CD4-positive, alpha-beta T cell (primary cell): ENCODE measurements at regions not wholly inside any gene's neighbourhood (a gene's known extent, or its start where the extent isn't known, plus 50 kb on each side); places are given as distances from the start of the nearest gene placed in this dataset.
"Not testable (repeated sequence)": the region's sequence is repeated elsewhere in the genome, so short reads cannot be mapped to it uniquely, and the experiment has no call there.

Source experiments
- ATAC-seq: fragments of 200-7000 bp; cut with Tn5 transposase; one replicate; pipeline ENCODE4 v1.10.0; 2022; ENCODE audit warnings: mild to moderate bottlenecking; ENCODE audit not compliant: poor library complexity
- CTCF ChIA-PET: fragments of 350-600 bp; sonication (Branson Sonifier 250); formaldehyde crosslinking; loops from one replicate; lab custom pipeline; 2021; ENCODE audit warnings: antibody characterized with exemption, inconsistent platforms; lab: Charles Lee
- POLR2A ChIA-PET: fragments of 350-600 bp; sonication (Branson Sonifier 250); formaldehyde crosslinking; loops from one replicate; lab custom pipeline; 2021; ENCODE audit warnings: antibody characterized with exemption, inconsistent platforms; lab: Charles Lee
- DNase-seq, 14 experiments: peaks; one replicate each; pipeline ENCODE4 v3.0.0-alpha.2; 2013 to 2020; ENCODE audit warnings: mixed read lengths in 2 of 14
- H3K27ac ChIP-seq, 2 donors: one replicate each; pipeline versions ENCODE4 v1.5.1 to v1.7.0; 2013; ENCODE audit warnings: low read length in 2 of 2, low read depth in 1 of 2, mild to moderate bottlenecking in 1 of 2
- H3K27me3 ChIP-seq, 2 experiments: 1 replicate in 1 of 2; 2 replicates in 1 of 2; pipeline versions ENCODE4 v1.6.1 to v1.7.0; 2013; ENCODE audit warnings: low read length in 2 of 2, control low read depth in 1 of 2, mild to moderate bottlenecking in 1 of 2, moderate library complexity in 1 of 2; ENCODE audit not compliant: insufficient read depth in 2 of 2, control insufficient read depth in 1 of 2
- H3K36me3 ChIP-seq: one replicate; pipeline ENCODE4 v1.6.1; 2013; ENCODE audit warnings: low read length, control low read depth; ENCODE audit not compliant: insufficient read depth
- H3K4me1 ChIP-seq: one replicate; pipeline ENCODE4 v1.6.1; 2013; ENCODE audit warnings: low read length, control low read depth; ENCODE audit not compliant: insufficient read depth
- H3K4me3 ChIP-seq: one replicate; pipeline ENCODE4 v1.5.1; 2013; ENCODE audit warnings: mild to moderate bottlenecking, low read length, moderate library complexity
- H3K9me3 ChIP-seq, 2 experiments: 1 replicate in 1 of 2; 2 replicates in 1 of 2; pipeline versions ENCODE4 v1.6.1 to v1.7.0; 2013; ENCODE audit warnings: low read length in 2 of 2, mild to moderate bottlenecking in 2 of 2, control low read depth in 1 of 2, moderate library complexity in 1 of 2; ENCODE audit not compliant: control insufficient read depth in 1 of 2, insufficient read depth in 1 of 2
- H3K27ac Mint-ChIP-seq: one replicate; pipeline ENCODE4 v1.8.0; 2020; ENCODE audit warnings: mixed read lengths
- H3K27me3 Mint-ChIP-seq: one replicate; pipeline ENCODE4 v1.8.0; 2021; ENCODE audit warnings: mixed read lengths
- H3K36me3 Mint-ChIP-seq: one replicate; pipeline ENCODE4 v1.8.0; 2021; ENCODE audit warnings: low read depth, mixed read lengths
- H3K4me1 Mint-ChIP-seq: one replicate; pipeline ENCODE4 v1.8.0; 2021; ENCODE audit warnings: low read depth, mixed read lengths
- H3K4me3 Mint-ChIP-seq: one replicate; pipeline ENCODE4 v1.8.0; 2020; ENCODE audit warnings: mild to moderate bottlenecking, mixed read lengths
- H3K9me3 Mint-ChIP-seq: one replicate; pipeline ENCODE4 v1.8.0; 2020; ENCODE audit warnings: mixed read lengths
- intact Hi-C, 2 experiments: fragments of 100-400 bp; cut with DNase I in 1 of 2; cut with micrococcal nuclease in 1 of 2; formaldehyde crosslinking; loops; one replicate each; pipeline versions ENCODE4 v1.15.1 to v1.9.0; 2023 to 2025; cut with DNase I, micrococcal nuclease
- TF ChIP-seq, protein P1 (sequence below): fragments of 200-600 bp; IDR thresholded peaks from one replicate; pipeline ENCODE4 v1.8.0; 2022; ENCODE audit warnings: antibody characterized with exemption, mild to moderate bottlenecking

DNA sequence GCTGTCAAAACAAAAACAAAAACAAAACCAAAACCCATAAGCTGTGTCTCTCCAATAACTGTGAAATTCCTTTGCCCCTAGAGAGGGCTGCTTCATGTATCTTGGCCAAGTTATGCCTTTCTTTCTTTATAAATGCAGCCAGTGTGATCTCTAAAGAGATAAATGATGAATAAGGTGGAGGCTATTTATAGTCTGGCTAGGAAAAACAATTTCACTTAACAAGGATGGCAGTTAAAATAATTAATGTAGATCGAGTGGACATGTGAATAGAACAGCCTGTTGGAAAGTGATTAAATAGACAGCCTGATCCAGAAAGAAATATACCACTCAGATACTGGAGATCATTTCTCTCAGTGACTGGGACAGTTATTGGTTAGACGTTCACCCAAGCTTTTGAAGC, 1666.9 kb upstream of the CELF4 start:
- Histone ChIP-seq H3K4me3 (no peak overlapping the region), H3K4me1 (no peaks in the 10 kb centered on the region), H3K27me3 (no peaks in the 10 kb centered on the region), H3K36me3 (no peaks in the 10 kb centered on the region), H3K9me3 (peaks cover 0 to 27% of the 10 kb centered on the region in 2 experiments), H3K27ac (no peak overlapping the region)
- H3K9me3 Mint-ChIP-seq: peaks cover 10% of the 10 kb centered on the region
- no peaks in the 10 kb centered on the region for H3K27me3 Mint-ChIP-seq
- H3K4me1 Mint-ChIP-seq: no peaks in the 10 kb centered on the region
- no peak for ATAC-seq
- no peak overlapping the region for H3K4me3 Mint-ChIP-seq
- ChIA-PET POLR2A (no interaction called here), CTCF (no interaction called here)
- no peak for DNase-seq
- no peak overlapping the region for H3K27ac Mint-ChIP-seq
- intact Hi-C loops: no loop called here
- H3K36me3 Mint-ChIP-seq: no peaks in the 10 kb centered on the region
- TF ChIP-seq, protein P1, sequence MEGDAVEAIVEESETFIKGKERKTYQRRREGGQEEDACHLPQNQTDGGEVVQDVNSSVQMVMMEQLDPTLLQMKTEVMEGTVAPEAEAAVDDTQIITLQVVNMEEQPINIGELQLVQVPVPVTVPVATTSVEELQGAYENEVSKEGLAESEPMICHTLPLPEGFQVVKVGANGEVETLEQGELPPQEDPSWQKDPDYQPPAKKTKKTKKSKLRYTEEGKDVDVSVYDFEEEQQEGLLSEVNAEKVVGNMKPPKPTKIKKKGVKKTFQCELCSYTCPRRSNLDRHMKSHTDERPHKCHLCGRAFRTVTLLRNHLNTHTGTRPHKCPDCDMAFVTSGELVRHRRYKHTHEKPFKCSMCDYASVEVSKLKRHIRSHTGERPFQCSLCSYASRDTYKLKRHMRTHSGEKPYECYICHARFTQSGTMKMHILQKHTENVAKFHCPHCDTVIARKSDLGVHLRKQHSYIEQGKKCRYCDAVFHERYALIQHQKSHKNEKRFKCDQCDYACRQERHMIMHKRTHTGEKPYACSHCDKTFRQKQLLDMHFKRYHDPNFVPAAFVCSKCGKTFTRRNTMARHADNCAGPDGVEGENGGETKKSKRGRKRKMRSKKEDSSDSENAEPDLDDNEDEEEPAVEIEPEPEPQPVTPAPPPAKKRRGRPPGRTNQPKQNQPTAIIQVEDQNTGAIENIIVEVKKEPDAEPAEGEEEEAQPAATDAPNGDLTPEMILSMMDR: no peak

DNA sequence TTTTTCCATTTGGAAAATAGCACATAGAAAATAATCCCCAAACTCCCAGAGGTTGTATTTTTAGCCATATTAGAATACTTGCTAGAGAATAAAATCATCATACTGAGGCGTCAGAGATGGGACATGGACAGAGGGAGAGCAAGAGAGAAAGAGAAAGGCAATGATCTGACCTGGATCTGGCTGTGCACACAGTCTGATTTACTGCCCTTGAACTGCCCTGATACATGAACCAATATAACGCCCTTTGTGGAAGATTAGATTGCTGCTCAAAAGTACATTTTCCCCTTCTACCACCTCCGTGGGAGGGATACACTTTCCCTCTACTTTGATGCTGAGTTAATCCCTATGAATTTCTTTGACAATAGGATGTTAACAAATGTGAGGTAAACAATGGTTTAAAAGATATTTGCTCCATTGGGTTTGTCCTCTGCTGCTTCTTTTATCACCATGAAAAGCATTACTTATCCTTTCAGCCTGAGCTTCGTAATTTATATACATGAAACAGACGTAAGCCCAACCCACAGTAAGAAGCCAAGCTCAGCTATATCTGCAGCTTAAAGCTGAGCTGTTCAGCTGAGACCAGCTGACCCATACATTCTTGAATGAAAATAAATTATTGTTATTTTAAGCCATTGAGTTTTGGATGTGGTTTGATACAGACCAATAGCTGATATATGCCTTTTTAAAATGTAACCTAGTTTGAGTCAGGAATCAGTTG, 1664.6 kb upstream of the CELF4 start:
- H3K36me3 ChIP-seq: no peaks in the 10 kb centered on the region
- H3K4me3 Mint-ChIP-seq: no peak overlapping the region
- no peak for DNase-seq
- intact Hi-C loops: no loop called here
- CTCF ChIA-PET: interaction anchor here (1.4 kb wide), 1 partner anchor 9 kb away, joined by 3 read pairs; no protein-coding TSS in a partner anchor
- H3K27me3 ChIP-seq: no peaks in the 10 kb centered on the region
- H3K27ac Mint-ChIP-seq: no peak overlapping the region
- H3K27me3 Mint-ChIP-seq: no peaks in the 10 kb centered on the region
- no peak overlapping the region for H3K27ac ChIP-seq
- no peak overlapping the region for H3K4me3 ChIP-seq
- no peaks in the 10 kb centered on the region for H3K4me1 Mint-ChIP-seq
- POLR2A ChIA-PET: no interaction called here
- ATAC-seq: no peak
- no peaks in the 10 kb centered on the region for H3K4me1 ChIP-seq
- TF ChIP-seq, protein P1: no peak
- H3K36me3 Mint-ChIP-seq: no peaks in the 10 kb centered on the region
- peaks cover 0 to 18% of the 10 kb centered on the region in 2 experiments for H3K9me3 ChIP-seq
- H3K9me3 Mint-ChIP-seq: peaks cover 6% of the 10 kb centered on the region

DNA sequence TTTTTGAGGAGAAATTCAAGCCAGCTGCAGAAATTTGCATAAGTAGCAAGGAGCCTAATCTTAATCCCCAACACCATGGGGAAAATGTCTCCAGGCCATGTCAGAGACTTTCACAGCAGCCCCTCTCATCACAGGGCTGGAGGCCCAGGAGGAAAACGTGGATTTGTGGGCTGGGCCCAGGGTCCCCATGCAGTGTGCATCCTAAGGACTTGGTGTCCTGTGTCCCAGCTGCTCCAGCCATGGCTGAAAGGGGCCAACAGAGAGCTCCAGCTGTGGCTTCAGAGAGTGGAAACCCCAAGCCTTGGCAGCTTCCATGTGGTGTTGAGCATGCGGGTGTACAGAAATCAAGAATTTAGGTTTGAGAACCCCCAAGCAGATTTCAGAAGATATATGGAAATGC, 1662.2 kb upstream of the CELF4 start:
- H3K9me3 Mint-ChIP-seq, H3K36me3 ChIP-seq, ATAC-seq, H3K4me3 ChIP-seq, POLR2A ChIA-PET, DNase-seq, H3K27ac Mint-ChIP-seq, H3K4me1 Mint-ChIP-seq, H3K4me1 ChIP-seq, H3K4me3 Mint-ChIP-seq, H3K27me3 ChIP-seq, CTCF ChIA-PET, H3K27me3 Mint-ChIP-seq, H3K27ac ChIP-seq, H3K9me3 ChIP-seq, intact Hi-C loops, H3K36me3 Mint-ChIP-seq: not testable (repeated sequence)

DNA sequence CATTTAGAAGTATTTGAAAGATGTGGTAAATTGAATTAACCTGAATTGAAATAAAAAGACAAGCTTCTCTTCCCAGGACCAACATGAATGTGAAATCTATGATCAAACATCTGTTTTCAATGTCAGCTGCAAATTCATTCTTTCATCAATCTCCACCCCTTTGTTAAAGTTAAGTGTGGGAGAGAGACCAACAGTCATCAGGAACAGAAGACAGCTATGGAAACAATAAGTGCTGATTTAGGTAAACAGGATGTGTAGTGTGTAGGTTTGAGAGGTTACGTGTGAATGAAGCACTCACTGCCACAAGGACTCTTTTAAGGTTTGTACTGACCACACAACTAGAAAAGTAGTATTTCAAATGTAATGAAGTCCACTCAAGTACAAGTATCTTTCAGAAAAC, 1659.8 kb upstream of the CELF4 start:
- H3K36me3 ChIP-seq: no peaks in the 10 kb centered on the region
- CTCF ChIA-PET: no interaction called here
- no peak for ATAC-seq
- H3K27me3 ChIP-seq: no peaks in the 10 kb centered on the region
- DNase-seq: no peak
- POLR2A ChIA-PET: no interaction called here
- H3K4me1 ChIP-seq: no peaks in the 10 kb centered on the region
- no peaks in the 10 kb centered on the region for H3K36me3 Mint-ChIP-seq
- H3K27me3 Mint-ChIP-seq: no peaks in the 10 kb centered on the region
- H3K27ac Mint-ChIP-seq: no peak overlapping the region
- H3K27ac ChIP-seq: no peak overlapping the region
- H3K4me3 Mint-ChIP-seq: no peak overlapping the region
- no peaks in the 10 kb centered on the region for H3K4me1 Mint-ChIP-seq
- H3K9me3 ChIP-seq: peaks cover 0 to 4% of the 10 kb centered on the region in 2 experiments
- intact Hi-C loops: no loop called here
- TF ChIP-seq, protein P1: no peak
- peaks cover 2% of the 10 kb centered on the region for H3K9me3 Mint-ChIP-seq
- H3K4me3 ChIP-seq: no peak overlapping the region
